CD4-positive, CD25-positive, alpha-beta regulatory T cell (primary cell): ENCODE measurements at regions not wholly inside any gene's neighbourhood (a gene's known extent, or its start where the extent isn't known, plus 50 kb on each side); places are given as distances from the start of the nearest gene placed in this dataset.
A peak's percentile ranks its signal among the peaks of the same experiment; 100 is the strongest.

ENCODE experiments used
- ATAC-seq, 2 donors: fragments of 150-1000 bp; cut with Tn5 transposase; one replicate each; pipeline ENCODE4 v1.10.0; 2021; ENCODE audit warnings: low read depth in 2 of 2, moderate number of reproducible peaks in 2 of 2, moderate library complexity in 1 of 2
- DNase-seq, 3 donors: peaks; one replicate each; pipeline versions ENCODE4 v3.0.0 to v3.0.0-alpha.2; 2012 to 2022; ENCODE audit warnings: mixed read lengths in 1 of 3
- H3K27ac ChIP-seq: one replicate; pipeline ENCODE4 v1.7.0; 2013; ENCODE audit warnings: mild to moderate bottlenecking, low read length; ENCODE audit not compliant: insufficient read depth, poor library complexity, severe bottlenecking
- H3K27me3 ChIP-seq: one replicate; pipeline ENCODE4 v1.7.0; 2013; ENCODE audit warnings: low read length; ENCODE audit not compliant: control insufficient read depth, insufficient read depth
- H3K36me3 ChIP-seq: one replicate; pipeline ENCODE4 v1.7.0; 2013; ENCODE audit warnings: mild to moderate bottlenecking, low read length, moderate library complexity; ENCODE audit not compliant: control insufficient read depth, insufficient read depth
- H3K4me1 ChIP-seq: 2 replicates; pipeline ENCODE4 v1.7.0; 2013; ENCODE audit warnings: mild to moderate bottlenecking, low read length; ENCODE audit not compliant: insufficient read depth, control insufficient read depth, poor library complexity, severe bottlenecking
- H3K4me3 ChIP-seq: one replicate; pipeline ENCODE4 v1.7.0; 2013; ENCODE audit warnings: low read depth, mild to moderate bottlenecking, low read length, moderate library complexity
- H3K9me3 ChIP-seq, 2 experiments: 1 replicate in 1 of 2; 2 replicates in 1 of 2; pipeline ENCODE4 v1.7.0; 2013; ENCODE audit warnings: low read length in 2 of 2, mild to moderate bottlenecking in 1 of 2, moderate library complexity in 1 of 2; ENCODE audit not compliant: control insufficient read depth in 2 of 2
- H3K27ac Mint-ChIP-seq, 3 donors: one replicate each; pipeline ENCODE4 v1.8.0; 2020 to 2022; ENCODE audit warnings: mild to moderate bottlenecking in 3 of 3, mixed read lengths in 3 of 3, moderate library complexity in 2 of 3
- H3K27me3 Mint-ChIP-seq: one replicate; pipeline ENCODE4 v1.8.0; 2022; ENCODE audit warnings: mild to moderate bottlenecking, mixed read lengths
- H3K36me3 Mint-ChIP-seq: one replicate; pipeline ENCODE4 v1.8.0; 2020; ENCODE audit warnings: mixed read lengths
- H3K4me1 Mint-ChIP-seq, 4 donors: one replicate each; pipeline ENCODE4 v1.8.0; 2020 to 2022; ENCODE audit warnings: mixed read lengths in 4 of 4, mild to moderate bottlenecking in 1 of 4
- H3K4me3 Mint-ChIP-seq, 4 donors: one replicate each; pipeline ENCODE4 v1.8.0; 2020 to 2022; ENCODE audit warnings: mild to moderate bottlenecking in 4 of 4, mixed read lengths in 4 of 4, moderate library complexity in 3 of 4
- H3K9me3 Mint-ChIP-seq, 7 donors: one replicate each; pipeline ENCODE4 v1.8.0; 2020 to 2022; ENCODE audit warnings: mixed read lengths in 7 of 7, mild to moderate bottlenecking in 3 of 7, moderate library complexity in 2 of 7

- no peaks in the 10 kb centered on the region for H3K36me3 Mint-ChIP-seq
- H3K36me3 ChIP-seq, result no peaks in the 10 kb centered on the region
- H3K9me3 ChIP-seq, result no peaks in the 10 kb centered on the region
- H3K27me3 ChIP-seq, result no peaks in the 10 kb centered on the region
- H3K9me3 Mint-ChIP-seq, result peaks cover 0 to 2% (median 0%) of the 10 kb centered on the region in 7 donors
- peak overlapping the region; percentile 64 for H3K4me3 ChIP-seq
- H3K4me1 ChIP-seq, result peaks cover 11% of the 10 kb centered on the region
- H3K4me3 Mint-ChIP-seq, result peak overlapping the region; percentile 7 to 83 (median 62)
- DNase-seq, result peak in 1 of 3 donors; percentile 38
- H3K27me3 Mint-ChIP-seq, result no peaks in the 10 kb centered on the region
- H3K27ac Mint-ChIP-seq, result peak overlapping the region; percentile 62 to 89 (median 89)
- H3K4me1 Mint-ChIP-seq, result peaks cover 31 to 45% (median 39%) of the 10 kb centered on the region in 4 donors
- ATAC-seq, result peak in 1 of 2 donors; percentile 46
- no peak overlapping the region for H3K27ac ChIP-seq
These were observed 217.8 kb upstream of the CD96 start for GRCh38 chr3:111324151-111324550.

GRCh38 chr3:111324645-111325044 lies 217.4 kb upstream of the CD96 start:
- H3K27me3 Mint-ChIP-seq, result no peaks in the 10 kb centered on the region
- Histone ChIP-seq H3K4me3 (peak overlapping the region; percentile 64), H3K27me3 (no peaks in the 10 kb centered on the region), H3K9me3 (no peaks in the 10 kb centered on the region), H3K36me3 (no peaks in the 10 kb centered on the region), H3K4me1 (peaks cover 6% of the 10 kb centered on the region), H3K27ac (no peak overlapping the region)
- H3K9me3 Mint-ChIP-seq, result peaks cover 0 to 2% (median 0%) of the 10 kb centered on the region in 7 donors
- peak in 1 of 3 donors; percentile 26 for DNase-seq
- no peak for ATAC-seq
- peak overlapping the region; percentile 62 to 89 (median 89) for H3K27ac Mint-ChIP-seq
- peaks cover 30 to 40% (median 36%) of the 10 kb centered on the region in 4 donors for H3K4me1 Mint-ChIP-seq
- peak overlapping the region; percentile 49 to 83 (median 73) for H3K4me3 Mint-ChIP-seq
- H3K36me3 Mint-ChIP-seq, result no peaks in the 10 kb centered on the region

- Mint-ChIP-seq H3K4me3 (peak overlapping the region in 2 of 4 donors; percentile 18 to 71), H3K27ac (peak overlapping the region in 2 of 3 donors; percentile 62 to 89)
These were observed 216.8 kb upstream of the CD96 start for GRCh38 chr3:111325160-111325718.

GRCh38 chr3:111326144-111326995 lies 215.6 kb upstream of the CD96 start:
- Mint-ChIP-seq H3K27ac (peak overlapping the region in 1 of 3 donors; percentile 58), H3K27me3 (no peaks in the 10 kb centered on the region), H3K4me3 (peak overlapping the region in 2 of 4 donors; percentile 0 to 2), H3K36me3 (no peaks in the 10 kb centered on the region), H3K9me3 (peaks cover 0 to 2% (median 0%) of the 10 kb centered on the region in 7 donors), H3K4me1 (peaks cover 26 to 35% (median 30%) of the 10 kb centered on the region in 4 donors)
- H3K27me3 ChIP-seq, result no peaks in the 10 kb centered on the region
- peaks cover 6% of the 10 kb centered on the region for H3K4me1 ChIP-seq
- ATAC-seq (no peak), DNase-seq (peak in 1 of 3 donors; percentile 30)
- no peak overlapping the region for H3K4me3 ChIP-seq
- H3K27ac ChIP-seq, result no peak overlapping the region
- no peaks in the 10 kb centered on the region for H3K36me3 ChIP-seq
- H3K9me3 ChIP-seq, result no peaks in the 10 kb centered on the region

More at GRCh38 chr3:111325160-111325718, 216.8 kb upstream of the CD96 start:
- Mint-ChIP-seq H3K27me3 (no peaks in the 10 kb centered on the region), H3K36me3 (no peaks in the 10 kb centered on the region), H3K9me3 (peaks cover 0 to 2% (median 0%) of the 10 kb centered on the region in 7 donors), H3K4me1 (peaks cover 26 to 35% (median 31%) of the 10 kb centered on the region in 4 donors)
- DNase-seq (no peak), ATAC-seq (no peak)
- Histone ChIP-seq H3K4me3 (no peak overlapping the region), H3K27ac (no peak overlapping the region), H3K27me3 (no peaks in the 10 kb centered on the region), H3K4me1 (peaks cover 6% of the 10 kb centered on the region), H3K9me3 (no peaks in the 10 kb centered on the region), H3K36me3 (no peaks in the 10 kb centered on the region)

- no peak for DNase-seq
- no peak overlapping the region for H3K4me3 Mint-ChIP-seq
- Histone ChIP-seq H3K27ac (no peak overlapping the region), H3K9me3 (no peaks in the 10 kb centered on the region), H3K36me3 (no peaks in the 10 kb centered on the region), H3K4me1 (no peaks in the 10 kb centered on the region), H3K4me3 (no peak overlapping the region), H3K27me3 (no peaks in the 10 kb centered on the region)
- ATAC-seq, result no peak
- H3K9me3 Mint-ChIP-seq, result peaks cover 0 to 1% (median 0%) of the 10 kb centered on the region in 7 donors
- H3K4me1 Mint-ChIP-seq, result peaks cover 3% of the 10 kb centered on the region in 4 donors
- no peaks in the 10 kb centered on the region for H3K36me3 Mint-ChIP-seq
- no peak overlapping the region for H3K27ac Mint-ChIP-seq
- H3K27me3 Mint-ChIP-seq, result no peaks in the 10 kb centered on the region
These were observed 210.7 kb upstream of the CD96 start for GRCh38 chr3:111331306-111331705.

GRCh38 chr3:111331912-111332311 lies 210.1 kb upstream of the CD96 start:
- no peaks in the 10 kb centered on the region for H3K27me3 ChIP-seq
- Mint-ChIP-seq H3K4me3 (no peak overlapping the region), H3K27me3 (no peaks in the 10 kb centered on the region), H3K4me1 (peaks cover 0 to 4% (median 0%) of the 10 kb centered on the region in 4 donors), H3K27ac (no peak overlapping the region), H3K9me3 (peaks cover 0 to 1% (median 0%) of the 10 kb centered on the region in 7 donors), H3K36me3 (no peaks in the 10 kb centered on the region)
- DNase-seq, result no peak
- H3K4me1 ChIP-seq, result no peaks in the 10 kb centered on the region
- H3K27ac ChIP-seq, result no peak overlapping the region
- no peak for ATAC-seq
- no peak overlapping the region for H3K4me3 ChIP-seq
- no peaks in the 10 kb centered on the region for H3K9me3 ChIP-seq
- H3K36me3 ChIP-seq, result no peaks in the 10 kb centered on the region

- DNase-seq (no peak), ATAC-seq (no peak)
- H3K27ac Mint-ChIP-seq, result no peak overlapping the region
- H3K9me3 ChIP-seq, result no peaks in the 10 kb centered on the region
- H3K4me3 ChIP-seq, result no peak overlapping the region
- H3K36me3 Mint-ChIP-seq, result no peaks in the 10 kb centered on the region
- no peaks in the 10 kb centered on the region for H3K27me3 Mint-ChIP-seq
- H3K4me1 ChIP-seq, result no peaks in the 10 kb centered on the region
- peaks cover 0 to 5% (median 0%) of the 10 kb centered on the region in 4 donors for H3K4me1 Mint-ChIP-seq
- no peak overlapping the region for H3K4me3 Mint-ChIP-seq
- H3K9me3 Mint-ChIP-seq, result peaks cover 0 to 2% (median 0%) of the 10 kb centered on the region in 7 donors
- H3K36me3 ChIP-seq, result no peaks in the 10 kb centered on the region
- H3K27me3 ChIP-seq, result no peaks in the 10 kb centered on the region
- no peak overlapping the region for H3K27ac ChIP-seq
These were observed 209.4 kb upstream of the CD96 start for GRCh38 chr3:111332488-111333080.
